ENCODE measurements at regions not wholly inside any gene's neighbourhood (a gene's known extent, or its start where the extent isn't known, plus 50 kb on each side); places are given as distances from the start of the nearest gene placed in this dataset.

DNA sequence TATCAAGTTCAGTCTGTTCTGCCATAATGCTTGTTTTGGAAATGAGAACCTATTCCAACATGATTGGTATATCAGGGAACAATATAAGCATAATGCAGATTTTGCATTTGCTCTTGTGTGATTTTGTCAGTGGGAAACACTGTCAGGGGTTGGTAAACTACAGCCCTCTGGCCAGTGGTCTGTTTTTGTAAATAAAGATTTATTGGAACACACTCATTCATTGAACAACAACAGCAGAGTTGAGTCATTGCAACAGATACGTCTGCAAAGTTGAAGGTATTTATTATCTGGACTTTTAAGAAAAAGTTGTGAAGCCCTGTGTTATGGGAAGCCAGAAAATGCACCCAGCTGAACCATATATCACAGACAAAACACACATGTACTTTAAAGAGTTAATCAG is 83.1 kb downstream of the MCFD2 start:
- TF ChIP-seq, protein P1, sequence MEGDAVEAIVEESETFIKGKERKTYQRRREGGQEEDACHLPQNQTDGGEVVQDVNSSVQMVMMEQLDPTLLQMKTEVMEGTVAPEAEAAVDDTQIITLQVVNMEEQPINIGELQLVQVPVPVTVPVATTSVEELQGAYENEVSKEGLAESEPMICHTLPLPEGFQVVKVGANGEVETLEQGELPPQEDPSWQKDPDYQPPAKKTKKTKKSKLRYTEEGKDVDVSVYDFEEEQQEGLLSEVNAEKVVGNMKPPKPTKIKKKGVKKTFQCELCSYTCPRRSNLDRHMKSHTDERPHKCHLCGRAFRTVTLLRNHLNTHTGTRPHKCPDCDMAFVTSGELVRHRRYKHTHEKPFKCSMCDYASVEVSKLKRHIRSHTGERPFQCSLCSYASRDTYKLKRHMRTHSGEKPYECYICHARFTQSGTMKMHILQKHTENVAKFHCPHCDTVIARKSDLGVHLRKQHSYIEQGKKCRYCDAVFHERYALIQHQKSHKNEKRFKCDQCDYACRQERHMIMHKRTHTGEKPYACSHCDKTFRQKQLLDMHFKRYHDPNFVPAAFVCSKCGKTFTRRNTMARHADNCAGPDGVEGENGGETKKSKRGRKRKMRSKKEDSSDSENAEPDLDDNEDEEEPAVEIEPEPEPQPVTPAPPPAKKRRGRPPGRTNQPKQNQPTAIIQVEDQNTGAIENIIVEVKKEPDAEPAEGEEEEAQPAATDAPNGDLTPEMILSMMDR (conservative IDR thresholded peaks at IDR 0.05; ENCODE audit: control insufficient read depth, insufficient read depth, low read depth, low read length): no peak
- no peak for DNase-seq (ENCODE audit: low read depth)

DNA sequence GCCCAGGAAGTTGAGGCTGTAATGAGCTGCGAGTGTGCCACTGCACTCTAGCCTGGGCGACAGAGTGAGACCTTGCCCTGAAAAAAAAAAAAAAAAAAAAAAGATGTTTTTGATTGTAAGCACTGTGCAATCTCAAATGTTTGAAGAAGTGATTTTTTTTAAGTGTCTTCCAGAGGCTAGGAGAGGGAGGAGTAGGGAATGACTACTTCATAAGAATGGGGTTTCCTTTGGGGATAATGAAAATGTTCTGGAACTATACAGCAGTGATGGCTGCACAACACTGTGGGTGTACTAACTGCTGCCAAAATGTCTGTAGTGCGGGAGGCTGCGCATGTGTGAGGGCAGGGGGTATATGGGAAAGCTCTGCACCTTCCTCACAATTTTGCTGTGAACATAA is 83.7 kb downstream of the MCFD2 start:
- TF ChIP-seq, protein P1 (conservative IDR thresholded peaks at IDR 0.05; ENCODE audit: control insufficient read depth, insufficient read depth, low read depth, low read length): no peak
- no peak overlapping the region for H3K4me3 ChIP-seq (ENCODE audit: control insufficient read depth, low read depth, low read length)

More for the DNA sequence above, 83.1 kb downstream of the MCFD2 start:
- no peak overlapping the region for H3K4me3 ChIP-seq (ENCODE audit: control insufficient read depth, low read depth, low read length)

DNA sequence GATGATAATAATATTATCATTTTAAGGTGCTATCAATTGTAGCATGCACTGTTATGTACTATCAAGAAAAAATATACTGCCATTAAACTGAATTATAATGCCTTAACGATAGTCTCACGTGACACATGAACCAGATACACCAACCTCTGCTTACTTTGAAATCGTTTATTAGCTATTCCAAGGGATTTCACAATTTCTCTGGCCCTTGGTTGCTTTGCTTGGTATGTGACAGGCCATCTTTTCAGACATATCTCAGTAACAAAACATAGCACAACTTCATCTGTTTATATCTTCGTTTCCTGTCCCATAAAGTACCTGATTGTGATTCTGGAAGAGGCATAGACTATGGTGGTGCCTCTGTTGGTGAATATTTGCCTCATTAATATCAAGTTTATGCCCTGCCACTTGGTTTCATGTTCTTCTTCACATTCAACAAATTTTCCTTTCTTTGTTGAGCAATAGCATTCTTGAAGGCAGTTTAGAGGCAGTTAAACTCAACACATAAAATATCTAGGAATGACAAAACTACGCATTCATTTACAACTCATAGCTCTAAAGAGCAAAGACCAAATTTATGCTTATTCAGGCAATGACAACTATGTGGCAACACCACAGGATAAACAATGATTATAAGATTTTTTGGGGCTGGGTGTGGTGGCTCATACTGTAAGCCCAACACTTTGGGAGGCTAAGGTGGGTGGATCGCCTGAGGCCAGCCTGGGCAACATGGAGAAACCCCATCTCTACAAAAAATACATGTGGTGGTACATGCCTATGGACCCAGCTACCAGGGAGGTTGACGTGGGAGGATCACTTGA is 84.3 kb downstream of the MCFD2 start:
- TF ChIP-seq, protein P1 (conservative IDR thresholded peaks at IDR 0.05; ENCODE audit: control insufficient read depth, insufficient read depth, low read depth, low read length): no peak
- peak; percentile 88 for DNase-seq (ENCODE audit: low read depth)
- no peak overlapping the region for H3K4me3 ChIP-seq (ENCODE audit: control insufficient read depth, low read depth, low read length)

More for the DNA sequence above, 83.7 kb downstream of the MCFD2 start:
- DNase-seq (ENCODE audit: low read depth): peak; percentile 56

- no peak overlapping the region for H3K4me3 ChIP-seq (ENCODE audit: control insufficient read depth, low read depth, low read length)
- TF ChIP-seq, protein P1 (conservative IDR thresholded peaks at IDR 0.05; ENCODE audit: control insufficient read depth, insufficient read depth, low read depth, low read length): no peak
- no peak for DNase-seq (ENCODE audit: low read depth)
Measured at GRCh38 chr2:46829231-46829995, 86.2 kb downstream of the MCFD2 start.

DNA sequence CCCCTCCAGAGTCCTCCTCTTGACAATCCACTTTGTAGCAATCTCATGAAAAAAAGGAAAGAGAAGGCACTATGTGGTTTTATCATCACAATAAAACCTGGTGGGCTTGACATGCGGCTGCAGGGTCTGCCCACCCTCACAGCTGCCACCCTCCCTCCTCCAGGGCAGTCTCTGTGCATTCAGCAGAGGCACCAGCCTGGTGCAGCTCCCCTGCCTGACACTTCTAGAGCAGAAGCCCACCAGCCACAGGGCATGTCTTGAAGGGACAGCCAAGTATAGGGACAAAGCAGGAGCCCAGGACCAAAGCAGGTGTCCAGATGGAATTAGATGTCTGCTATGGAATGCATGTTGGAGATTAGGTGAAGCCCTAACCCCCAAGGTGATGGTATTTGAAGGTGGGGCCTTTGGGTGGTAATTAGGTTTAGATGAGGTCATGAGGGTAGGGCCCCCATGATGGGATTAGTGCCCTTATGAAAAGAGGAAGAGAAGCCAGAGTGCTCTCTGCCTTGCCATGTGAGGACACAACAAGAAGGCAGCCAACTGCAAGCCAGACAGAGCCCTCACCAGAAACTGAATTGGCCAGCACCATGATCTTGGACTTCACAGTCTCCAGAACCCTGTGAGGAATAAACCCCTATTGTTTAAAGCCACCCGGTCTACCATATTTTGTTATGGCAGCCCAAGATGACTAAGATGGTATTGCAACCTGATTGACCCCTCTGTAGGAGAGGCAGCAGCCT is 86.9 kb downstream of the MCFD2 start:
- H3K4me3 ChIP-seq (ENCODE audit: control insufficient read depth, low read depth, low read length): peak overlapping the region; percentile 20
- TF ChIP-seq, protein P1 (conservative IDR thresholded peaks at IDR 0.05; ENCODE audit: control insufficient read depth, insufficient read depth, low read depth, low read length): no peak

DNA sequence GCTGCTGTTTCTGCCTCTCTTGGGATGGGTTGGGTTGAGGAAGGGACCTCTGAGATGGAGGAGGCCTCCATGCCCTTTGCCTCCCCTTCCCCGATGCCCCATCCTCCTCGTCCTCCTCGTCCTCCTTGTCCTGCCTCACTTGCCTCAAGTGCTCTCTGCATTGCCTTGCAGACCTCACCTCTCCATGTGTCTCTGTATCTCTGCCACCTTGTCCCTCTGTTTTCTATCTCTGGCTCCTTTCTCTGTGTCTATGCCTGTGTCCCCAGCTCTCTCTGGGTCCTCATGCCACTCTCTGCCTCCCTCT is 87.5 kb downstream of the MCFD2 start:
- peak overlapping the region; percentile 24 for H3K4me3 ChIP-seq (ENCODE audit: control insufficient read depth, low read depth, low read length)
- DNase-seq (ENCODE audit: low read depth): no peak
- TF ChIP-seq, protein P1 (conservative IDR thresholded peaks at IDR 0.05; ENCODE audit: control insufficient read depth, insufficient read depth, low read depth, low read length): no peak

More for the DNA sequence above, 86.9 kb downstream of the MCFD2 start:
- no peak for DNase-seq (ENCODE audit: low read depth)
